CD14-positive monocyte (primary cell): ENCODE measurements at regions not wholly inside any gene's neighbourhood (a gene's known extent, or its start where the extent isn't known, plus 50 kb on each side); places are given as distances from the start of the nearest gene placed in this dataset.

Experiments used
- DNase-seq, 3 donors: peaks; one replicate each; pipeline ENCODE4 v3.0.0-alpha.2; 2011 to 2022
- H2AFZ ChIP-seq: 2 replicates; pipeline ENCODE4 v1.6.0; 2012; ENCODE audit warnings: mild to moderate bottlenecking, low read depth, low read length, inconsistent platforms; ENCODE audit not compliant: insufficient read depth, poor library complexity, severe bottlenecking
- H3K27ac ChIP-seq, 2 donors: 1 replicate in 1 of 2; 2 replicates in 1 of 2; pipeline ENCODE4 v1.5.1; 2012 to 2013; ENCODE audit warnings: low read length in 2 of 2, control low read depth in 1 of 2, inconsistent platforms in 1 of 2, low read depth in 1 of 2, mild to moderate bottlenecking in 1 of 2
- H3K27me3 ChIP-seq, 2 donors: one replicate each; pipeline versions ENCODE4 v1.6.0 to v1.6.1; 2011 to 2013; ENCODE audit warnings: low read length in 2 of 2; ENCODE audit not compliant: control insufficient read depth in 2 of 2, insufficient read depth in 2 of 2
- H3K36me3 ChIP-seq, 2 donors: replicated peaks in 1 of 2; 1 replicate in 1 of 2; 2 replicates in 1 of 2; pipeline versions ENCODE4 v1.5.1 to v1.6.1; 2012 to 2013; ENCODE audit warnings: low read length in 2 of 2, control low read depth in 1 of 2, inconsistent platforms in 1 of 2, mild to moderate bottlenecking in 1 of 2; ENCODE audit not compliant: insufficient read depth in 2 of 2, control insufficient read depth in 1 of 2
- H3K4me1 ChIP-seq, 2 donors: 1 replicate in 1 of 2; 2 replicates in 1 of 2; pipeline versions ENCODE4 v1.5.1 to v1.6.1; 2012 to 2013; ENCODE audit warnings: low read length in 2 of 2, control low read depth in 1 of 2, inconsistent platforms in 1 of 2, mild to moderate bottlenecking in 1 of 2, moderate library complexity in 1 of 2; ENCODE audit not compliant: insufficient read depth in 2 of 2, control insufficient read depth in 1 of 2
- H3K4me2 ChIP-seq: replicated peaks from 2 replicates; pipeline ENCODE3; 2012; ENCODE audit warnings: low read length, moderate library complexity, mild to moderate bottlenecking; ENCODE audit not compliant: poor library complexity, severe bottlenecking; ENCODE audit errors: extremely low read depth
- H3K4me3 ChIP-seq, 3 experiments: fragments of 200-600 bp in 1 of 3; sonication (generic) in 1 of 3; replicated peaks in 1 of 3; 1 replicate in 2 of 3; 2 replicates in 1 of 3; pipeline ENCODE4 v1.5.1; 2011 to 2013; ENCODE audit warnings: low read length in 3 of 3, mild to moderate bottlenecking in 3 of 3, control low read depth in 2 of 3, low read depth in 2 of 3, inconsistent platforms in 1 of 3, moderate library complexity in 1 of 3
- H3K79me2 ChIP-seq: 2 replicates; pipeline ENCODE4 v1.6.0; 2012; ENCODE audit warnings: mild to moderate bottlenecking, control low read depth, inconsistent platforms, low read length, moderate library complexity; ENCODE audit not compliant: insufficient read depth
- H3K9ac ChIP-seq: 2 replicates; pipeline ENCODE4 v1.6.0; 2017; ENCODE audit warnings: low read length, mild to moderate bottlenecking; ENCODE audit not compliant: insufficient read depth, poor library complexity, severe bottlenecking
- H3K9me3 ChIP-seq, 2 donors: replicated peaks in 1 of 2; 1 replicate in 1 of 2; 2 replicates in 1 of 2; pipeline versions ENCODE4 v1.5.1 to v1.6.1; 2012 to 2013; ENCODE audit warnings: low read length in 2 of 2, control low read depth in 1 of 2; ENCODE audit not compliant: control insufficient read depth in 1 of 2, insufficient read depth in 1 of 2
- H4K20me1 ChIP-seq: 2 replicates; pipeline ENCODE4 v1.6.0; 2012; ENCODE audit warnings: mild to moderate bottlenecking, low read length, control low read depth, moderate library complexity; ENCODE audit not compliant: insufficient read depth
- H3K27ac Mint-ChIP-seq, 7 donors: one replicate each; pipeline ENCODE4 v1.8.0; 2020; ENCODE audit warnings: mild to moderate bottlenecking in 7 of 7, mixed read lengths in 7 of 7, moderate library complexity in 6 of 7, inconsistent platforms in 2 of 7
- H3K27me3 Mint-ChIP-seq, 3 donors: one replicate each; pipeline ENCODE4 v1.8.0; 2021 to 2022; ENCODE audit warnings: low read depth in 3 of 3, mild to moderate bottlenecking in 3 of 3, mixed read lengths in 3 of 3, moderate library complexity in 3 of 3, inconsistent platforms in 1 of 3
- H3K36me3 Mint-ChIP-seq, 2 donors: one replicate each; pipeline ENCODE4 v1.8.0; 2020; ENCODE audit warnings: mixed read lengths in 2 of 2, inconsistent platforms in 1 of 2, mild to moderate bottlenecking in 1 of 2
- H3K4me1 Mint-ChIP-seq: one replicate; pipeline ENCODE4 v1.8.0; 2020; ENCODE audit warnings: mild to moderate bottlenecking, mixed read lengths
- H3K4me3 Mint-ChIP-seq, 2 donors: one replicate each; pipeline ENCODE4 v1.8.0; 2020; ENCODE audit warnings: mild to moderate bottlenecking in 2 of 2, mixed read lengths in 2 of 2, moderate library complexity in 1 of 2
- H3K9me3 Mint-ChIP-seq, 7 donors: one replicate each; pipeline ENCODE4 v1.8.0; 2020 to 2022; ENCODE audit warnings: mixed read lengths in 7 of 7, mild to moderate bottlenecking in 6 of 7, moderate library complexity in 6 of 7, inconsistent platforms in 2 of 7
- CTCF ChIP-seq: fragments of 200-600 bp; IDR thresholded peaks from one replicate; pipeline ENCODE4 v1.8.0; 2022; ENCODE audit warnings: antibody characterized with exemption, mild to moderate bottlenecking
- WGBS: methylation state at CpG from one replicate; pipeline ENCODE4 v1.1.5; 2013; ENCODE audit warnings: missing lambda C conversion rate; ENCODE audit not compliant: insufficient coverage; 5-methylcytosine and 5-hydroxymethylcytosine counted together
- intact Hi-C, 2 donors: fragments of 100-400 bp; cut with micrococcal nuclease; formaldehyde crosslinking; loops; one replicate each; pipeline versions ENCODE4 v1.15.0 to v1.15.1; 2023

- Mint-ChIP-seq H3K27ac (peak overlapping the region in 1 of 7 donors; percentile 22), H3K4me3 (peak overlapping the region in 1 of 2 donors; percentile 82), H3K36me3 (no peaks in the 10 kb centered on the region), H3K4me1 (peaks cover 10% of the 10 kb centered on the region), H3K9me3 (peaks cover 0 to 3% (median 3%) of the 10 kb centered on the region in 7 donors), H3K27me3 (peaks cover 0 to 4% (median 2%) of the 10 kb centered on the region in 3 donors)
- Histone ChIP-seq H3K4me1 (peaks cover 0 to 9% of the 10 kb centered on the region in 2 donors), H3K9me3 (peaks cover 0 to under 1% of the 10 kb centered on the region in 2 donors), H4K20me1 (no peaks in the 10 kb centered on the region), H3K4me2 (peak overlapping the region; percentile 38), H3K9ac (no peak overlapping the region), H3K4me3 (no peak overlapping the region), H3K27ac (no peak overlapping the region), H2AFZ (no peak overlapping the region), H3K36me3 (no peaks in the 10 kb centered on the region), H3K27me3 (no peaks in the 10 kb centered on the region), H3K79me2 (no peaks in the 10 kb centered on the region)
- WGBS, result 95% methylated on average over 15 of the region's 29 CpGs
- intact Hi-C loops, result loop anchor here (2.0 to 10.0 kb wide), 4 partner anchors 81 to 439 kb away; partner anchors contain the start of gene C1GALT1 (in 1 of the 2)
- TF ChIP-seq CTCF, result peak; percentile 73
- peak; percentile 49 to 63 (median 56) for DNase-seq
Observed at GRCh38 chr7:7103343-7104313, 78.7 kb upstream of the C1GALT1 start.

DNA sequence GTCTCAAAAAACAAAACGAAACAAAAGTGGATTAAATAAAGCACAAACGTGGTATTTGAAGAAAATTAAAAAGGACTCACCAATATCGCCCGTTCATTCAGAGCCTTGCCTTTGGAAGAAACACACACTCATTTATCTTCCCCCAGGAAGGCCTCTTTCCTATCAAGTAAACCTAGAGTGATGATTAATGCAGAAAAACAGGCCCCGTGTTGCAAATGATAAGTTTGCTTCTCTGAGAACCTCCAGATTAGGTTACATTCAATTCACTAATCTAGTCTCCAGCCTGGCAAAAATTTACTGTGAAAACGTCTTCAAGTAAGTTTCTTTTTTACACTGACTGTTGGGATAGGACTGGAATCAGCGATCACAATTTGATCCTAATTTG lies 78.0 kb upstream of the C1GALT1 start:
- no peak overlapping the region for H3K4me3 Mint-ChIP-seq
- Histone ChIP-seq H3K4me1 (peaks cover 0 to 9% of the 10 kb centered on the region in 2 donors), H3K4me3 (no peak overlapping the region), H3K79me2 (no peaks in the 10 kb centered on the region), H4K20me1 (no peaks in the 10 kb centered on the region), H3K27ac (no peak overlapping the region), H3K9ac (no peak overlapping the region), H3K9me3 (peaks cover 0 to 6% of the 10 kb centered on the region in 2 donors), H2AFZ (no peak overlapping the region), H3K4me2 (no peak overlapping the region), H3K36me3 (no peaks in the 10 kb centered on the region), H3K27me3 (no peaks in the 10 kb centered on the region)
- TF ChIP-seq CTCF, result no peak
- H3K4me1 Mint-ChIP-seq, result peaks cover 10% of the 10 kb centered on the region
- no CpG with 5 or more reads among the region's 7 CpGs for WGBS
- H3K27ac Mint-ChIP-seq, result no peak overlapping the region
- no peaks in the 10 kb centered on the region for H3K36me3 Mint-ChIP-seq
- DNase-seq, result no peak
- H3K9me3 Mint-ChIP-seq, result peaks cover 2 to 7% (median 6%) of the 10 kb centered on the region in 7 donors
- H3K27me3 Mint-ChIP-seq, result peaks cover 0 to 4% (median 2%) of the 10 kb centered on the region in 3 donors
- intact Hi-C loops, result loop anchor here in 1 of 2 donors (5.0 to 10.0 kb wide), 3 partner anchors 80 to 438 kb away; partner anchors contain the start of gene C1GALT1
